Hindlimb muscle (tissue), 1 donor: ENCODE measurements at regions not wholly inside any gene's neighbourhood (a gene's known extent, or its start where the extent isn't known, plus 50 kb on each side); places are given as distances from the start of the nearest gene placed in this dataset.
A peak's percentile ranks its signal among the peaks of the same experiment; 100 is the strongest.
"Not testable (repeated sequence)": the region's sequence is repeated elsewhere in the genome, so short reads cannot be mapped to it uniquely, and the experiment has no call there.

ENCODE experiments used
- DNase-seq: peaks from one replicate; pipeline ENCODE4 v3.0.0-alpha.2; 2013

- no peak for DNase-seq
Observed at GRCh38 chr12:93080994-93081809, 152.1 kb upstream of the EEA1 start.

GRCh38 chr12:93081810-93082165 is 152.7 kb upstream of the EEA1 start:
- no peak for DNase-seq

GRCh38 chr12:93085383-93086287 is 156.5 kb upstream of the EEA1 start:
- DNase-seq: no peak

GRCh38 chr12:93086288-93086727 is 157.2 kb upstream of the EEA1 start:
- no peak for DNase-seq

GRCh38 chr12:93087840-93088610 is 158.9 kb upstream of the EEA1 start:
- no peak for DNase-seq

- no peak for DNase-seq
Observed at GRCh38 chr12:93089805-93090569, 160.9 kb upstream of the EEA1 start.

- no peak for DNase-seq
Observed at GRCh38 chr12:93090731-93091172, 161.7 kb upstream of the EEA1 start.

- no peak for DNase-seq
Observed at GRCh38 chr12:93091886-93092648, 163.0 kb upstream of the EEA1 start.

- no peak for DNase-seq
Observed at GRCh38 chr12:93092649-93092945, 163.5 kb upstream of the EEA1 start.

GRCh38 chr12:93093243-93093642 is 164.1 kb upstream of the EEA1 start:
- no peak for DNase-seq

- not testable (repeated sequence) for DNase-seq
Observed at GRCh38 chr12:93094222-93094621, 165.1 kb upstream of the EEA1 start.

GRCh38 chr12:93094988-93095737 is 166.1 kb upstream of the EEA1 start:
- no peak for DNase-seq

GRCh38 chr12:93097417-93097816 is 168.3 kb upstream of the EEA1 start:
- no peak for DNase-seq

GRCh38 chr12:93098077-93098476 is 169.0 kb upstream of the EEA1 start:
- DNase-seq: no peak

- DNase-seq: no peak
Observed at GRCh38 chr12:93099792-93100191, 170.7 kb upstream of the EEA1 start.

GRCh38 chr12:93100610-93101009 is 171.5 kb upstream of the EEA1 start:
- no peak for DNase-seq

GRCh38 chr12:93101367-93101766 is 172.3 kb upstream of the EEA1 start:
- no peak for DNase-seq

GRCh38 chr12:93102312-93102711 is 173.2 kb upstream of the EEA1 start:
- DNase-seq: no peak

GRCh38 chr12:93102744-93103143 is 173.6 kb upstream of the EEA1 start:
- DNase-seq: no peak

- peak; percentile 30 for DNase-seq
Observed at GRCh38 chr12:93103154-93103553, 174.1 kb upstream of the EEA1 start.

GRCh38 chr12:93104535-93104934 is 175.4 kb upstream of the EEA1 start:
- DNase-seq: no peak
